ENCODE measurements at regions not wholly inside any gene's neighbourhood (a gene's known extent, or its start where the extent isn't known, plus 50 kb on each side); places are given as distances from the start of the nearest gene placed in this dataset.

DNA sequence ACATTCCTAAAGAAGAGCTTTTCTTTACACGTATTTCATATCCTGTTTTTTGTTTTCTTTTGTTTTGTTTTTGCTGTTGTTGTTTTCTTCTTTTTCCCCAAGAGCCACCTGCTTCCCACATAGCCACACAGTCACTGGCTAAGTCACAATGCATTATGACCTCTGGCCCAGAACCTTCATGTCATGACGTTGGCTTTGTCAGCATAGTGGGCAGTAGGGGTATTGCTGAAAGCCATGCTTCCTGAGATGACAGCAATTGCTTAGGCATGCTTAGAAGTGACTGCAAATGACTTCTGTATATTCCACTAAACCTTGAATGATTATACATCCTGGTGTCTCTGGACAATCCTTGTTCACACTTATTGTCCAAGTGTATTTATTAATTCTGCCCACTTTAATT is 375.8 kb downstream of the TAF11L14 start:
- H3K27me3 ChIP-seq: no peaks in the 10 kb centered on the region
- H3K36me3 ChIP-seq: no peaks in the 10 kb centered on the region
- DNase-seq (ENCODE audit: extremely low spot score in 2 of 2): no peak
- H3K4me1 ChIP-seq: no peaks in the 10 kb centered on the region
- TF ChIP-seq, protein P1, sequence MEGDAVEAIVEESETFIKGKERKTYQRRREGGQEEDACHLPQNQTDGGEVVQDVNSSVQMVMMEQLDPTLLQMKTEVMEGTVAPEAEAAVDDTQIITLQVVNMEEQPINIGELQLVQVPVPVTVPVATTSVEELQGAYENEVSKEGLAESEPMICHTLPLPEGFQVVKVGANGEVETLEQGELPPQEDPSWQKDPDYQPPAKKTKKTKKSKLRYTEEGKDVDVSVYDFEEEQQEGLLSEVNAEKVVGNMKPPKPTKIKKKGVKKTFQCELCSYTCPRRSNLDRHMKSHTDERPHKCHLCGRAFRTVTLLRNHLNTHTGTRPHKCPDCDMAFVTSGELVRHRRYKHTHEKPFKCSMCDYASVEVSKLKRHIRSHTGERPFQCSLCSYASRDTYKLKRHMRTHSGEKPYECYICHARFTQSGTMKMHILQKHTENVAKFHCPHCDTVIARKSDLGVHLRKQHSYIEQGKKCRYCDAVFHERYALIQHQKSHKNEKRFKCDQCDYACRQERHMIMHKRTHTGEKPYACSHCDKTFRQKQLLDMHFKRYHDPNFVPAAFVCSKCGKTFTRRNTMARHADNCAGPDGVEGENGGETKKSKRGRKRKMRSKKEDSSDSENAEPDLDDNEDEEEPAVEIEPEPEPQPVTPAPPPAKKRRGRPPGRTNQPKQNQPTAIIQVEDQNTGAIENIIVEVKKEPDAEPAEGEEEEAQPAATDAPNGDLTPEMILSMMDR (IDR thresholded peaks at IDR 0.05): no peak
- TF ChIP-seq POLR2AphosphoS5 (IDR thresholded peaks at IDR 0.05; ENCODE audit: insufficient read depth in 1 of 2, low read depth in 1 of 2): no peak
- no peak for TF ChIP-seq POLR2A (IDR thresholded peaks at IDR 0.05)
- no peaks in the 10 kb centered on the region for H3K9me3 ChIP-seq
- no peak overlapping the region for H3K4me3 ChIP-seq
- H3K27ac ChIP-seq: no peak overlapping the region
- intact Hi-C loops (cut with DNase I): no loop called here

DNA sequence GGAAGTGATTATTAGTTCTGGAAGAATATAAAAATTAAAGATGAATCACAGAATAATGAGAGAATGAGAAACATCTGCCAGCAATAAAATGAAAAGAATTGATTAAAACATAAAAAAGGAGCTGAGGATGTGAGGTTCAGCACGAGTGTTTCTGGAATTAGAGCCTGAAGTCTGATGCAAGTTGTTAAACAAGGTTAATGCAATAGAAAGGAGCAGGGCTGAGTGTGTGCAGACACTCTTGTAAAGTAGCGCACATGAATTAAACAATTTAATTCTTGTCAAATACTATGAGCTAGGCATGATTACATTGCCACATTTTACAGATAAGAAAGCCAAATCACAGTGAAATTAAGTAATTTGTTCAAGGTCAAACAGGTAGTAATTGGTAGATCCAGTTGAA is 384.2 kb downstream of the TAF11L14 start:
- H3K4me3 ChIP-seq: no peak overlapping the region
- no peaks in the 10 kb centered on the region for H3K27me3 ChIP-seq
- H3K4me1 ChIP-seq: no peaks in the 10 kb centered on the region
- no peaks in the 10 kb centered on the region for H3K36me3 ChIP-seq
- no peak overlapping the region for H3K27ac ChIP-seq
- H3K9me3 ChIP-seq: no peaks in the 10 kb centered on the region
- intact Hi-C loops (cut with DNase I): no loop called here
- TF ChIP-seq POLR2A (IDR thresholded peaks at IDR 0.05) (no peak), POLR2AphosphoS5 (IDR thresholded peaks at IDR 0.05; ENCODE audit: insufficient read depth in 1 of 2, low read depth in 1 of 2) (no peak)
- TF ChIP-seq, protein P1 (IDR thresholded peaks at IDR 0.05): no peak
- no peak for DNase-seq (ENCODE audit: extremely low spot score in 2 of 2)

DNA sequence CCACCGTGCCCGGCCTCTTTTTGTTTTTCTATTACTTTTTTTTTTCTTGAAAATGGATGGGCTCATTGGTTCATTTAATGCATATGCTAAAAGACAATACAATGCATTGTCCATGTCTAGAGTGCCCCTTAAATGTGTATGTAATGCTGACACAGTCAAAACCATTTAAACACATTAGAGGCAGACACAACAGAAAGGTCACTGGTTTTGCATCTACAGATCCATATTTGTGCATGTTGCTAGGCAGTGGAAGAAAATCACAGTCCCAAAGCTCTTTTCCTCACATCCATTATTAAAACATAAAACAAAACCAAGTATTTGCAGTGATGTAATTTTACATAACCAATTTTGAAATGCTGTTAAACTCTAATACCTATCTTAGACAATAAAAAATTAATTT is 389.0 kb downstream of the TAF11L14 start:
- TF ChIP-seq POLR2AphosphoS5 (IDR thresholded peaks at IDR 0.05; ENCODE audit: insufficient read depth in 1 of 2, low read depth in 1 of 2): no peak
- TF ChIP-seq POLR2A (IDR thresholded peaks at IDR 0.05): no peak
- TF ChIP-seq, protein P1 (IDR thresholded peaks at IDR 0.05): no peak
- no peaks in the 10 kb centered on the region for H3K4me1 ChIP-seq
- intact Hi-C loops (cut with DNase I): no loop called here
- no peaks in the 10 kb centered on the region for H3K27me3 ChIP-seq
- DNase-seq (ENCODE audit: extremely low spot score in 2 of 2): no peak
- H3K36me3 ChIP-seq: no peaks in the 10 kb centered on the region
- H3K9me3 ChIP-seq: no peaks in the 10 kb centered on the region
- H3K4me3 ChIP-seq: no peak overlapping the region
- H3K27ac ChIP-seq: no peak overlapping the region

DNA sequence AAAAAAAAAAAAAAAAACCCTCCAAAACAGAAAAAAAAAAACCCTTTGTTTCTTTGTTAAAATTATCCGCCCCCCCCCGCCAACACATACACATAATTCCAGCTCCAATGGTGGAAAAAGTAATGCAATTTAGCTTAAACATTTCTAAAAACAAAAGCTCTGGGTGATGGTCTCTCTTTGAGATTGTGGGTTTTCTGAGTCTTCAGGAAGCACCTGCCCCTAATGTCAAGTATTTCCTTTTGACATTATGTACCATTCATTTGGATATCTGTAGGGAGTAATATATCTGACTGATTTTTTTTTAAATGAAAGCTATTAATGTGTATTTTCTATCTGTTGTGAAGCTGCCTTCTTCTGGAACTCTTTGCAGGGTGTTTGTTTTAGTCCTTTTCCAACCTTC is 389.7 kb downstream of the TAF11L14 start:
- no peaks in the 10 kb centered on the region for H3K9me3 ChIP-seq
- no peak for DNase-seq (ENCODE audit: extremely low spot score in 2 of 2)
- H3K4me1 ChIP-seq: no peaks in the 10 kb centered on the region
- intact Hi-C loops (cut with DNase I): no loop called here
- no peak for TF ChIP-seq POLR2A (IDR thresholded peaks at IDR 0.05)
- no peak for TF ChIP-seq POLR2AphosphoS5 (IDR thresholded peaks at IDR 0.05; ENCODE audit: insufficient read depth in 1 of 2, low read depth in 1 of 2)
- TF ChIP-seq, protein P1 (IDR thresholded peaks at IDR 0.05): no peak
- H3K36me3 ChIP-seq: no peaks in the 10 kb centered on the region
- no peak overlapping the region for H3K4me3 ChIP-seq
- H3K27ac ChIP-seq: no peak overlapping the region
- H3K27me3 ChIP-seq: no peaks in the 10 kb centered on the region

DNA sequence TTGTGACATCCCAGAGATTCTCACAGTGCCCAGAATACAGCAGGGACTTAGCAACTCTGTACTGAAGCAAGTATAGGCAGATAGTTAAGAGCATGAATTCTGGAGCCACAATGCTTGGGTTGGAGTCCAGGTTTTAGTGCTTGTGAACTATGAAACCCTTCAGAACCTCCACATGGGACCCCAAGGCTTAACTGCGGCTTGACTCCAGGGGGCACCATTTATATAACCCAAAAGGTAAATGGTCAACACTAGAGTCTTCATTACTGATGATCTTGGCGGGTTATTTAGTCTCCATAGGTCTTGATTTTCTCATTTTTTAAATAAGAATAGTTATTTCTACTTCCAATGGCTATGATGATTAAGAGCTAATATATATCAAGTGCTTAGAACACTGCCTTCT is 390.3 kb downstream of the TAF11L14 start:
- TF ChIP-seq, protein P1 (IDR thresholded peaks at IDR 0.05): no peak
- TF ChIP-seq POLR2A (IDR thresholded peaks at IDR 0.05) (no peak), POLR2AphosphoS5 (IDR thresholded peaks at IDR 0.05; ENCODE audit: insufficient read depth in 1 of 2, low read depth in 1 of 2) (no peak)
- no peaks in the 10 kb centered on the region for H3K9me3 ChIP-seq
- no peaks in the 10 kb centered on the region for H3K36me3 ChIP-seq
- no peaks in the 10 kb centered on the region for H3K4me1 ChIP-seq
- no peaks in the 10 kb centered on the region for H3K27me3 ChIP-seq
- intact Hi-C loops (cut with DNase I): no loop called here
- no peak overlapping the region for H3K27ac ChIP-seq
- no peak overlapping the region for H3K4me3 ChIP-seq
- no peak for DNase-seq (ENCODE audit: extremely low spot score in 2 of 2)

Measured in vagina (tissue), 2 donors.